ENCODE measurements at regions not wholly inside any gene's neighbourhood (a gene's known extent, or its start where the extent isn't known, plus 50 kb on each side); places are given as distances from the start of the nearest gene placed in this dataset.
"Not testable (repeated sequence)": the region's sequence is repeated elsewhere in the genome, so short reads cannot be mapped to it uniquely, and the experiment has no call there.

GRCh38 chr4:186366326-186366725 is 100.3 kb downstream of the F11 start:
- H3K27me3 Mint-ChIP-seq (ENCODE audit: unreplicated experiment), result no peaks in the 10 kb centered on the region
- H3K36me3 Mint-ChIP-seq (ENCODE audit: unreplicated experiment), result no peaks in the 10 kb centered on the region
- TF ChIP-seq, protein P1, sequence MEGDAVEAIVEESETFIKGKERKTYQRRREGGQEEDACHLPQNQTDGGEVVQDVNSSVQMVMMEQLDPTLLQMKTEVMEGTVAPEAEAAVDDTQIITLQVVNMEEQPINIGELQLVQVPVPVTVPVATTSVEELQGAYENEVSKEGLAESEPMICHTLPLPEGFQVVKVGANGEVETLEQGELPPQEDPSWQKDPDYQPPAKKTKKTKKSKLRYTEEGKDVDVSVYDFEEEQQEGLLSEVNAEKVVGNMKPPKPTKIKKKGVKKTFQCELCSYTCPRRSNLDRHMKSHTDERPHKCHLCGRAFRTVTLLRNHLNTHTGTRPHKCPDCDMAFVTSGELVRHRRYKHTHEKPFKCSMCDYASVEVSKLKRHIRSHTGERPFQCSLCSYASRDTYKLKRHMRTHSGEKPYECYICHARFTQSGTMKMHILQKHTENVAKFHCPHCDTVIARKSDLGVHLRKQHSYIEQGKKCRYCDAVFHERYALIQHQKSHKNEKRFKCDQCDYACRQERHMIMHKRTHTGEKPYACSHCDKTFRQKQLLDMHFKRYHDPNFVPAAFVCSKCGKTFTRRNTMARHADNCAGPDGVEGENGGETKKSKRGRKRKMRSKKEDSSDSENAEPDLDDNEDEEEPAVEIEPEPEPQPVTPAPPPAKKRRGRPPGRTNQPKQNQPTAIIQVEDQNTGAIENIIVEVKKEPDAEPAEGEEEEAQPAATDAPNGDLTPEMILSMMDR (IDR thresholded peaks at IDR 0.05), result no peak
- no peak for DNase-seq (ENCODE audit: extremely low spot score, unreplicated experiment)
- H3K4me3 Mint-ChIP-seq (ENCODE audit: unreplicated experiment), result no peak overlapping the region
- no peaks in the 10 kb centered on the region for H3K4me1 Mint-ChIP-seq (ENCODE audit: unreplicated experiment)
- peaks cover 25% of the 10 kb centered on the region for H3K9me3 Mint-ChIP-seq (ENCODE audit: unreplicated experiment)
- H3K27ac Mint-ChIP-seq (ENCODE audit: unreplicated experiment), result no peak overlapping the region

- H3K9me3 Mint-ChIP-seq (ENCODE audit: unreplicated experiment), result peaks cover 25% of the 10 kb centered on the region
Measured at GRCh38 chr4:186363038-186363437, 97.0 kb downstream of the F11 start.

DNA sequence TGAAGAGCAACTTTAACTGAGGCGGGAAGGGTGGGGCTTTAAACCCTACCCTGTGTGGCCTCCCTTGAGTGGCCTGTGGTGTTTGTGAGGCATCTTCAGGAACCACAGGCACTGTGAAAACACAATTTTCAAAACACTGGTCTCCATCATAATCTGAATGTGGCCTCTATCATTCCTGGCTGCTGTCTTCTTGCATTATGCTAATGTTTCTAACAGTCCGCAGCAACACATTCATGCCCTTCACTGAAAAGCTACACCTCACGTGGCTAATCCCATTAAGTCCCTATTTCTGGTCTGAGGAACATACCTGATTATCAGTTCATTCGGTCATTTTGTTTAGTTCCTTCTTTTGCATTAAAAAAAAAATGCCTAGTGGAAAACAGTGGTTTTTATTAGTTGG is 94.6 kb downstream of the F11 start:
- TF ChIP-seq, protein P1 (IDR thresholded peaks at IDR 0.05), result no peak

More at GRCh38 chr4:186363038-186363437, 97.0 kb downstream of the F11 start:
- not testable (repeated sequence) for H3K36me3 Mint-ChIP-seq (ENCODE audit: unreplicated experiment); H3K27ac Mint-ChIP-seq (ENCODE audit: unreplicated experiment); DNase-seq (ENCODE audit: extremely low spot score, unreplicated experiment); H3K4me1 Mint-ChIP-seq (ENCODE audit: unreplicated experiment); H3K4me3 Mint-ChIP-seq (ENCODE audit: unreplicated experiment); H3K27me3 Mint-ChIP-seq (ENCODE audit: unreplicated experiment)

GRCh38 chr4:186351668-186352194 is 85.7 kb downstream of the F11 start:
- H3K27ac Mint-ChIP-seq (ENCODE audit: unreplicated experiment), result no peak overlapping the region
- peaks cover 13% of the 10 kb centered on the region for H3K27me3 Mint-ChIP-seq (ENCODE audit: unreplicated experiment)
- no peak overlapping the region for H3K4me3 Mint-ChIP-seq (ENCODE audit: unreplicated experiment)
- TF ChIP-seq, protein P1 (IDR thresholded peaks at IDR 0.05), result no peak
- DNase-seq (ENCODE audit: extremely low spot score, unreplicated experiment), result no peak
- peaks cover 5% of the 10 kb centered on the region for H3K9me3 Mint-ChIP-seq (ENCODE audit: unreplicated experiment)
- H3K36me3 Mint-ChIP-seq (ENCODE audit: unreplicated experiment), result no peaks in the 10 kb centered on the region
- no peaks in the 10 kb centered on the region for H3K4me1 Mint-ChIP-seq (ENCODE audit: unreplicated experiment)

More for the DNA sequence above, 94.6 kb downstream of the F11 start:
- no peak overlapping the region for H3K4me3 Mint-ChIP-seq (ENCODE audit: unreplicated experiment)
- H3K36me3 Mint-ChIP-seq (ENCODE audit: unreplicated experiment), result no peaks in the 10 kb centered on the region
- H3K9me3 Mint-ChIP-seq (ENCODE audit: unreplicated experiment), result peaks cover 22% of the 10 kb centered on the region
- H3K4me1 Mint-ChIP-seq (ENCODE audit: unreplicated experiment), result no peaks in the 10 kb centered on the region
- no peak for DNase-seq (ENCODE audit: extremely low spot score, unreplicated experiment)
- no peak overlapping the region for H3K27ac Mint-ChIP-seq (ENCODE audit: unreplicated experiment)
- no peaks in the 10 kb centered on the region for H3K27me3 Mint-ChIP-seq (ENCODE audit: unreplicated experiment)

GRCh38 chr4:186348433-186348832 is 82.4 kb downstream of the F11 start:
- H3K36me3 Mint-ChIP-seq (ENCODE audit: unreplicated experiment), result no peaks in the 10 kb centered on the region
- peaks cover 19% of the 10 kb centered on the region for H3K27me3 Mint-ChIP-seq (ENCODE audit: unreplicated experiment)
- TF ChIP-seq, protein P1 (IDR thresholded peaks at IDR 0.05), result no peak
- no peak overlapping the region for H3K4me3 Mint-ChIP-seq (ENCODE audit: unreplicated experiment)
- no peak for DNase-seq (ENCODE audit: extremely low spot score, unreplicated experiment)
- no peaks in the 10 kb centered on the region for H3K9me3 Mint-ChIP-seq (ENCODE audit: unreplicated experiment)
- no peaks in the 10 kb centered on the region for H3K4me1 Mint-ChIP-seq (ENCODE audit: unreplicated experiment)
- H3K27ac Mint-ChIP-seq (ENCODE audit: unreplicated experiment), result no peak overlapping the region

DNA sequence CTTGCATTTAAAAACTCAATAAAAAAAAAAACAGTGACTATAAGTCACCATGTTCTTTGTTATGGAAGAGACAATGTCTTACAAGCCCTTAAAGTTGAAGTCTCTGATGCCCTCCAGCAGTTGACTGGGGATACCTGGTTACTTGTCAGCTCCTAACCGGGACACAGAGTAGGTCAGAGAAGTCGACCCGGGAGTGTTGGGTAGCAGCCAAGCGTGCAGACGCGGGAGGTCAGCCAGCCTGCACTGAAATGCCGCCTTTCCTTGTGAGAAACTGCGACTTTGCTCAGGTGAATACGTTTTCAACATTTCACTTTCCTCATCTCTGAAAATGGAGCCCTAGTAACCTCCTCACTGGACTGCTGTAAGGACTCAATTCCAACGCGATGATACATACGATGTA is 81.8 kb downstream of the F11 start:
- Mint-ChIP-seq H3K36me3 (ENCODE audit: unreplicated experiment) (no peaks in the 10 kb centered on the region), H3K4me1 (ENCODE audit: unreplicated experiment) (no peaks in the 10 kb centered on the region), H3K4me3 (ENCODE audit: unreplicated experiment) (no peak overlapping the region), H3K9me3 (ENCODE audit: unreplicated experiment) (no peaks in the 10 kb centered on the region), H3K27ac (ENCODE audit: unreplicated experiment) (no peak overlapping the region), H3K27me3 (ENCODE audit: unreplicated experiment) (peaks cover 19% of the 10 kb centered on the region)
- no peak for DNase-seq (ENCODE audit: extremely low spot score, unreplicated experiment)
- TF ChIP-seq, protein P1 (IDR thresholded peaks at IDR 0.05), result no peak
